HepG2 (cell line): ENCODE measurements at regions not wholly inside any gene's neighbourhood (a gene's known extent, or its start where the extent isn't known, plus 50 kb on each side); places are given as distances from the start of the nearest gene placed in this dataset.

Source experiments
- ATAC-seq: fragments of 200-7000 bp; cut with Tn5 transposase; 3 replicates; pipeline ENCODE4 v1.9.1; 2020; ENCODE audit warnings: mild to moderate bottlenecking, moderate library complexity
- BruUV-seq: library from RNA; stranded (reverse); fragments of 400-500 nt; replicated peaks from 2 replicates; lab custom pipeline; 2021; lab: Mats Ljungman, UMichigan
- CTCF ChIA-PET: fragments of 300-600 bp; formaldehyde crosslinking; extraction: SDS; loops from one replicate; lab custom pipeline; 2021; ENCODE audit warnings: low total read pairs, inconsistent platforms, low intra/inter-chr PET ratio; lab: Yijun Ruan, JAX
- POLR2A ChIA-PET: fragments of 350-600 bp; sonication (Branson Sonifier 250); formaldehyde crosslinking; loops from one replicate; lab custom pipeline; 2020; ENCODE audit warnings: antibody characterized with exemption, inconsistent platforms; lab: Yijun Ruan, JAX
- DNase-seq: peaks from one replicate; pipeline ENCODE4 v3.0.0-alpha.2; 2015; ENCODE audit warnings: low spot score
- FAIRE-seq: peaks from 3 replicates; lab custom pipeline; 2011; peaks lifted over from hg19 to GRCh38; lab: Jason Lieb, UNC
- H2AFZ ChIP-seq: one replicate; pipeline ENCODE4 v1.6.1; 2011; ENCODE audit warnings: low read length, inconsistent platforms
- H3K27ac ChIP-seq: fragments of 300-600 bp; 3 replicates; pipeline ENCODE4 v1.8.0; 2011; ENCODE audit warnings: mixed run types, mild to moderate bottlenecking, mixed read lengths, low read length, inconsistent platforms; ENCODE audit not compliant: insufficient read depth; ENCODE audit errors: extremely low read length
- H3K27me3 ChIP-seq, 2 experiments: fragments of 200-600 bp in 1 of 2; 2 replicates in 1 of 2; 3 replicates in 1 of 2; pipeline versions ENCODE4 v1.6.0 to v1.8.0; 2011; ENCODE audit warnings: low read length in 2 of 2, mild to moderate bottlenecking in 2 of 2, moderate library complexity in 2 of 2, inconsistent platforms in 1 of 2; ENCODE audit not compliant: insufficient read depth in 2 of 2, control insufficient read depth in 1 of 2
- H3K36me3 ChIP-seq, 2 experiments: fragments of 200-600 bp in 1 of 2; replicated peaks in 1 of 2; 2 replicates in 1 of 2; 3 replicates in 1 of 2; pipeline versions ENCODE4 v1.5.1 to v1.8.0; 2011; ENCODE audit warnings: low read length in 2 of 2, inconsistent platforms in 1 of 2; ENCODE audit not compliant: insufficient read depth in 2 of 2, control insufficient read depth in 1 of 2
- H3K4me1 ChIP-seq: 2 replicates; pipeline ENCODE4 v1.5.1; 2012; ENCODE audit warnings: low read length, inconsistent platforms; ENCODE audit not compliant: insufficient read depth
- H3K4me2 ChIP-seq: 2 replicates; pipeline ENCODE4 v1.6.0; 2011; ENCODE audit warnings: low read depth, low read length, inconsistent platforms
- H3K4me3 ChIP-seq, 3 experiments: fragments of 200-600 bp in 1 of 3; sonication (generic), shearing (Covaris generic) in 1 of 3; replicated peaks in 1 of 3; 2 replicates each; pipeline ENCODE4 v1.5.1; 2011 to 2016; ENCODE audit warnings: low read length in 3 of 3, inconsistent platforms in 2 of 3, low read depth in 2 of 3, mild to moderate bottlenecking in 2 of 3, control low read depth in 1 of 3, mixed read lengths in 1 of 3; ENCODE audit not compliant: insufficient read depth in 1 of 3
- H3K79me2 ChIP-seq: one replicate; pipeline ENCODE4 v1.6.1; 2011; ENCODE audit warnings: low read length, inconsistent platforms; ENCODE audit not compliant: insufficient read depth
- H3K9ac ChIP-seq: 2 replicates; pipeline ENCODE4 v1.6.0; 2011; ENCODE audit warnings: mild to moderate bottlenecking, low read depth, low read length, inconsistent platforms; ENCODE audit not compliant: insufficient read depth
- H3K9me3 ChIP-seq: 2 replicates; pipeline ENCODE4 v1.5.1; 2012; ENCODE audit warnings: mild to moderate bottlenecking, low read length
- H4K20me1 ChIP-seq: 2 replicates; pipeline ENCODE4 v1.6.0; 2011; ENCODE audit warnings: inconsistent platforms, mild to moderate bottlenecking, low read length, moderate library complexity; ENCODE audit not compliant: insufficient read depth
- HDAC6 ChIP-seq: fragments of 200-600 bp; sonication (generic); IDR thresholded peaks from 2 replicates; pipeline ENCODE4 v1.7.0; 2017; ENCODE audit warnings: mild to moderate bottlenecking, antibody characterized with exemption, low read length, low read depth
- PBX2 ChIP-seq: IDR thresholded peaks from 2 replicates; pipeline ENCODE4 v1.6.1; 2016; ENCODE audit warnings: control low read depth
- ZBTB20 ChIP-seq: sonication (generic); formaldehyde crosslinking; IDR thresholded peaks from 2 replicates; pipeline ENCODE4 v1.8.1; 2023; ENCODE audit warnings: missing genetic modification reagents, low read depth, mild to moderate bottlenecking, borderline replicate concordance
- ZNF180 ChIP-seq: sonication (generic); formaldehyde crosslinking; IDR thresholded peaks from 2 replicates; pipeline ENCODE4 v1.4.0; 2020; ENCODE audit warnings: low read depth, missing genetic modification reagents, borderline replicate concordance
- ZNF24 ChIP-seq: fragments of 450-650 bp; IDR thresholded peaks from 2 replicates; pipeline ENCODE4 v1.6.1; 2017; ENCODE audit warnings: antibody characterized with exemption, mild to moderate bottlenecking
- ZNF761 ChIP-seq: sonication (generic); formaldehyde crosslinking; conservative IDR thresholded peaks from 2 replicates; pipeline ENCODE4 v1.4.0; 2020; ENCODE audit warnings: mild to moderate bottlenecking, missing genetic modification reagents
- WGBS: methylation state at CpG from one replicate; pipeline ENCODE4 v1.1.6; 2017; ENCODE audit warnings: low lambda C conversion rate; 5-methylcytosine and 5-hydroxymethylcytosine counted together
- in situ Hi-C: cut with HindIII; loops from 2 replicates; pipeline ENCODE4 v1.10.0; 2017; ENCODE audit warnings: low pct_unique_long_range_greater_than_20kb; ENCODE audit not compliant: extremely low pct_ligation_motif_present
- intact Hi-C: fragments of 100-400 bp; cut with micrococcal nuclease; formaldehyde crosslinking; loops from one replicate; pipeline ENCODE4 v1.10.0; 2022; ENCODE audit not compliant: unreplicated experiment

DNA sequence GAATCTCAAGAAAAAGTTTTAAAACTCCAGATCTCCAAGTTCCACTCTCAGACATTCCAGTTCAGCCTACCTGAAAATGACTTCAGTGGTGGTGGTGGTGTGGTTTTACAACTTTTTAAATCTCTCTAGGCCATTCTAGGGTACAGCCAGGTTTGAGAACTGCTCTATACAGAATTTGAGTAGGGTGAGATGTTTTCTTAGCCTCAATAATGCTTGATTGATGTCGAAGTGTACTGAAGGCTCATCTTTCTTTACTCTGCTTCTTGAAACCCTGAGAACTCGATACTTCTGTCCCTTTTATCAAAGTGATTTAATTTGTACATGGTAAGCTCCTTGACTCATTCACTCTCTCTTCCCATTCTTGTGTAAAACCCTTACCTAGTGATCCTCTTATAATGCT, 143.8 kb downstream of the FAM124B start:
- 2% methylated on average over 2 of the region's 2 CpGs for WGBS
- CTCF ChIA-PET, result no interaction called here
- no peak overlapping the region for H3K4me3 ChIP-seq
- H4K20me1 ChIP-seq, result no peaks in the 10 kb centered on the region
- no peaks in the 10 kb centered on the region for H3K79me2 ChIP-seq
- no peak for FAIRE-seq
- no peaks in the 10 kb centered on the region for H3K36me3 ChIP-seq
- no peak overlapping the region for H2AFZ ChIP-seq
- no TSS peak for BruUV-seq
- in situ Hi-C loops (no loop called here), intact Hi-C loops (no loop called here)
- no peak overlapping the region for H3K4me2 ChIP-seq
- H3K9ac ChIP-seq, result no peak overlapping the region
- H3K4me1 ChIP-seq, result no peaks in the 10 kb centered on the region
- ATAC-seq, result no peak
- no peak for DNase-seq
- H3K27ac ChIP-seq, result no peak overlapping the region
- H3K27me3 ChIP-seq, result no peaks in the 10 kb centered on the region
- no peaks in the 10 kb centered on the region for H3K9me3 ChIP-seq
- TF ChIP-seq ZNF761 (CRISPR knock-in tag), result no peak
- no peak for TF ChIP-seq ZBTB20
- TF ChIP-seq ZNF24, result no peak
- no peak for TF ChIP-seq PBX2
- TF ChIP-seq HDAC6, result no peak
- POLR2A ChIA-PET, result no interaction called here

- Histone ChIP-seq H3K79me2 (no peaks in the 10 kb centered on the region), H3K27me3 (no peaks in the 10 kb centered on the region), H3K4me2 (no peak overlapping the region), H3K9me3 (no peaks in the 10 kb centered on the region), H2AFZ (no peak overlapping the region), H3K4me3 (no peak overlapping the region), H4K20me1 (no peaks in the 10 kb centered on the region), H3K27ac (no peak overlapping the region), H3K4me1 (no peaks in the 10 kb centered on the region)
- no peak for DNase-seq
- no peak for ATAC-seq
- in situ Hi-C loops (no loop called here), intact Hi-C loops (no loop called here)
- WGBS, result 28% methylated on average over 2 of the region's 2 CpGs
- BruUV-seq, result no TSS peak
- CTCF ChIA-PET, result no interaction called here
- POLR2A ChIA-PET, result no interaction called here
- TF ChIP-seq ZNF180 (CRISPR knock-in tag), result no peak
- TF ChIP-seq, all 625 proteins: peak for 0
- no peak overlapping the region for H3K9ac ChIP-seq
- no peak for FAIRE-seq
- H3K36me3 ChIP-seq, result no peaks in the 10 kb centered on the region
These were observed 144.8 kb downstream of the FAM124B start for GRCh38 chr2:224257156-224257555.
